Mesendoderm (in vitro differentiated cells): ENCODE measurements at regions not wholly inside any gene's neighbourhood (a gene's known extent, or its start where the extent isn't known, plus 50 kb on each side); places are given as distances from the start of the nearest gene placed in this dataset.
"Not testable (repeated sequence)": the region's sequence is repeated elsewhere in the genome, so short reads cannot be mapped to it uniquely, and the experiment has no call there.

ENCODE experiments used
- DNase-seq: peaks from one replicate; pipeline ENCODE4 v3.0.0; 2013
- H2AK5ac ChIP-seq: 2 replicates; pipeline ENCODE4 v1.6.1; 2013; ENCODE audit warnings: low read length, inconsistent platforms
- H2BK120ac ChIP-seq: 2 replicates; pipeline ENCODE4 v1.6.1; 2013; ENCODE audit warnings: low read depth, mild to moderate bottlenecking, low read length, moderate library complexity, mixed read lengths
- H2BK15ac ChIP-seq: replicated peaks from 2 replicates; pipeline ENCODE4 v1.6.1; 2013; ENCODE audit warnings: low read depth, mild to moderate bottlenecking, moderate library complexity
- H2BK5ac ChIP-seq: 2 replicates; pipeline ENCODE4 v1.6.1; 2013; ENCODE audit warnings: low read length, inconsistent platforms
- H3K18ac ChIP-seq: 2 replicates; pipeline ENCODE4 v1.6.1; 2013; ENCODE audit warnings: mild to moderate bottlenecking, low read length, mixed read lengths
- H3K23ac ChIP-seq: one replicate; pipeline ENCODE4 v1.6.1; 2013; ENCODE audit warnings: low read length
- H3K27ac ChIP-seq: 2 replicates; pipeline ENCODE4 v1.5.1; 2013; ENCODE audit warnings: low read depth, mild to moderate bottlenecking, inconsistent platforms, low read length, moderate library complexity
- H3K27me3 ChIP-seq: 2 replicates; pipeline ENCODE4 v1.6.1; 2013; ENCODE audit warnings: low read length, control low read depth, mild to moderate bottlenecking, inconsistent platforms; ENCODE audit not compliant: insufficient read depth, poor library complexity
- H3K36me3 ChIP-seq: 2 replicates; pipeline ENCODE4 v1.6.1; 2013; ENCODE audit warnings: low read length, inconsistent platforms; ENCODE audit not compliant: control insufficient read depth, insufficient read depth
- H3K4ac ChIP-seq: one replicate; pipeline ENCODE4 v1.6.1; 2013; ENCODE audit warnings: low read depth, mild to moderate bottlenecking, low read length, moderate library complexity
- H3K4me1 ChIP-seq: 2 replicates; pipeline ENCODE4 v1.6.1; 2013; ENCODE audit warnings: low read depth, low read length, inconsistent platforms; ENCODE audit not compliant: control insufficient read depth
- H3K4me2 ChIP-seq: 2 replicates; pipeline ENCODE4 v1.6.1; 2013; ENCODE audit warnings: low read length
- H3K4me3 ChIP-seq: 2 replicates; pipeline ENCODE4 v1.5.1; 2013; ENCODE audit warnings: mild to moderate bottlenecking, low read length
- H3K56ac ChIP-seq: one replicate; pipeline ENCODE4 v1.6.1; 2013; ENCODE audit warnings: low read length
- H3K79me1 ChIP-seq: 2 replicates; pipeline ENCODE4 v1.6.1; 2013; ENCODE audit warnings: low read length, inconsistent platforms
- H3K79me2 ChIP-seq: 2 replicates; pipeline ENCODE4 v1.6.1; 2013; ENCODE audit warnings: mild to moderate bottlenecking, low read length; ENCODE audit not compliant: control insufficient read depth, insufficient read depth
- H3K9ac ChIP-seq: 2 replicates; pipeline ENCODE4 v1.6.1; 2013; ENCODE audit warnings: low read length, inconsistent platforms
- H4K5ac ChIP-seq: one replicate; pipeline ENCODE4 v1.6.1; 2013; ENCODE audit warnings: low read length
- H4K8ac ChIP-seq: one replicate; pipeline ENCODE4 v1.6.1; 2013; ENCODE audit warnings: low read depth, mild to moderate bottlenecking, control low read depth, low read length, moderate library complexity
- WGBS: extraction: QIAGEN DNeasy Blood & Tissue Kit; methylation state at CpG from one replicate; pipeline ENCODE4 v1.1.7; 2013; ENCODE audit warnings: low lambda C conversion rate, missing lambda C conversion rate; ENCODE audit not compliant: insufficient coverage; ENCODE audit errors: extremely low coverage; 5-methylcytosine and 5-hydroxymethylcytosine counted together

- not testable (repeated sequence) for H2BK5ac ChIP-seq, H2BK120ac ChIP-seq, H3K36me3 ChIP-seq, H3K4me2 ChIP-seq, H3K79me1 ChIP-seq, H2BK15ac ChIP-seq, H3K4me1 ChIP-seq, H3K79me2 ChIP-seq, H3K23ac ChIP-seq, H3K27me3 ChIP-seq, H3K4ac ChIP-seq, H4K5ac ChIP-seq, H3K9ac ChIP-seq, H3K27ac ChIP-seq, H3K4me3 ChIP-seq, H2AK5ac ChIP-seq, H4K8ac ChIP-seq, H3K18ac ChIP-seq, H3K56ac ChIP-seq, DNase-seq
- WGBS = no CpG with 5 or more reads among the region's 26 CpGs
Measured at GRCh38 chr5:88052468-88052867, 216.2 kb downstream of the TMEM161B start.

- Histone ChIP-seq H3K79me1 (no peaks in the 10 kb centered on the region), H2AK5ac (no peak overlapping the region), H3K36me3 (no peaks in the 10 kb centered on the region), H3K4me2 (no peak overlapping the region), H3K4ac (no peak overlapping the region), H2BK5ac (no peak overlapping the region), H3K56ac (no peak overlapping the region), H3K23ac (no peak overlapping the region), H3K27ac (no peak overlapping the region), H2BK15ac (no peak overlapping the region), H2BK120ac (no peak overlapping the region), H3K9ac (no peak overlapping the region), H4K5ac (no peak overlapping the region), H3K79me2 (no peaks in the 10 kb centered on the region), H3K27me3 (no peaks in the 10 kb centered on the region), H3K4me1 (no peaks in the 10 kb centered on the region), H3K18ac (no peak overlapping the region), H3K4me3 (no peak overlapping the region), H4K8ac (no peak overlapping the region)
- no peak for DNase-seq
- WGBS = no CpG with 5 or more reads among the region's 2 CpGs
Measured at GRCh38 chr5:88051148-88051547, 217.5 kb downstream of the TMEM161B start.

GRCh38 chr5:88049737-88050136, 218.9 kb downstream of the TMEM161B start:
- H3K79me1 ChIP-seq = no peaks in the 10 kb centered on the region
- H3K56ac ChIP-seq = no peak overlapping the region
- no peak overlapping the region for H2BK120ac ChIP-seq
- no peak overlapping the region for H3K27ac ChIP-seq
- H3K4me2 ChIP-seq = no peak overlapping the region
- H2BK15ac ChIP-seq = no peak overlapping the region
- no peaks in the 10 kb centered on the region for H3K27me3 ChIP-seq
- no peaks in the 10 kb centered on the region for H3K36me3 ChIP-seq
- no peak overlapping the region for H3K4me3 ChIP-seq
- H3K18ac ChIP-seq = no peak overlapping the region
- no peak overlapping the region for H2BK5ac ChIP-seq
- no peak overlapping the region for H3K23ac ChIP-seq
- no peak overlapping the region for H4K5ac ChIP-seq
- WGBS = no CpG with 5 or more reads among the region's 4 CpGs
- H2AK5ac ChIP-seq = no peak overlapping the region
- no peaks in the 10 kb centered on the region for H3K4me1 ChIP-seq
- no peak overlapping the region for H4K8ac ChIP-seq
- H3K9ac ChIP-seq = no peak overlapping the region
- H3K79me2 ChIP-seq = no peaks in the 10 kb centered on the region
- no peak overlapping the region for H3K4ac ChIP-seq
- no peak for DNase-seq

GRCh38 chr5:88049156-88049555, 219.5 kb downstream of the TMEM161B start:
- WGBS = no CpG with 5 or more reads among the region's 3 CpGs

GRCh38 chr5:88045931-88046461, 222.6 kb downstream of the TMEM161B start:
- no peaks in the 10 kb centered on the region for H3K4me1 ChIP-seq
- H3K56ac ChIP-seq = no peak overlapping the region
- no peak overlapping the region for H3K4me3 ChIP-seq
- H3K27ac ChIP-seq = no peak overlapping the region
- H3K9ac ChIP-seq = no peak overlapping the region
- no peak overlapping the region for H2AK5ac ChIP-seq
- H3K79me1 ChIP-seq = no peaks in the 10 kb centered on the region
- no peak for DNase-seq
- H3K4me2 ChIP-seq = no peak overlapping the region
- no peak overlapping the region for H2BK15ac ChIP-seq
- no peak overlapping the region for H3K4ac ChIP-seq
- H3K36me3 ChIP-seq = no peaks in the 10 kb centered on the region
- H2BK120ac ChIP-seq = no peak overlapping the region
- no peak overlapping the region for H3K23ac ChIP-seq
- no peak overlapping the region for H4K8ac ChIP-seq
- H3K79me2 ChIP-seq = no peaks in the 10 kb centered on the region
- WGBS = no CpG with 5 or more reads among the region's 4 CpGs
- H3K18ac ChIP-seq = no peak overlapping the region
- H3K27me3 ChIP-seq = no peaks in the 10 kb centered on the region
- no peak overlapping the region for H2BK5ac ChIP-seq
- no peak overlapping the region for H4K5ac ChIP-seq

More at GRCh38 chr5:88049156-88049555, 219.5 kb downstream of the TMEM161B start:
- no peak overlapping the region for H2BK120ac ChIP-seq
- no peaks in the 10 kb centered on the region for H3K36me3 ChIP-seq
- H3K9ac ChIP-seq = no peak overlapping the region
- H3K56ac ChIP-seq = no peak overlapping the region
- H2BK15ac ChIP-seq = no peak overlapping the region
- H4K5ac ChIP-seq = no peak overlapping the region
- DNase-seq = no peak
- H3K4me2 ChIP-seq = no peak overlapping the region
- no peak overlapping the region for H3K27ac ChIP-seq
- no peaks in the 10 kb centered on the region for H3K4me1 ChIP-seq
- no peak overlapping the region for H3K4ac ChIP-seq
- no peak overlapping the region for H3K23ac ChIP-seq
- H4K8ac ChIP-seq = no peak overlapping the region
- no peak overlapping the region for H3K18ac ChIP-seq
- H3K4me3 ChIP-seq = no peak overlapping the region
- H3K79me1 ChIP-seq = no peaks in the 10 kb centered on the region
- H2BK5ac ChIP-seq = no peak overlapping the region
- no peak overlapping the region for H2AK5ac ChIP-seq
- H3K79me2 ChIP-seq = no peaks in the 10 kb centered on the region
- H3K27me3 ChIP-seq = no peaks in the 10 kb centered on the region

- Histone ChIP-seq H4K5ac (no peak overlapping the region), H3K23ac (no peak overlapping the region), H3K56ac (no peak overlapping the region), H3K79me1 (no peaks in the 10 kb centered on the region), H2BK5ac (no peak overlapping the region), H3K9ac (no peak overlapping the region), H3K27me3 (no peaks in the 10 kb centered on the region), H4K8ac (no peak overlapping the region), H2BK15ac (no peak overlapping the region), H3K18ac (no peak overlapping the region), H3K4me3 (no peak overlapping the region), H2BK120ac (no peak overlapping the region), H3K79me2 (no peaks in the 10 kb centered on the region), H2AK5ac (no peak overlapping the region), H3K4ac (no peak overlapping the region), H3K27ac (no peak overlapping the region), H3K4me2 (no peak overlapping the region), H3K4me1 (no peaks in the 10 kb centered on the region), H3K36me3 (no peaks in the 10 kb centered on the region)
- no peak for DNase-seq
- no CpG with 5 or more reads among the region's 1 CpG for WGBS
Measured at GRCh38 chr5:88045165-88045564, 223.5 kb downstream of the TMEM161B start.
